Coronary artery (tissue), 2 donors: ENCODE measurements at regions not wholly inside any gene's neighbourhood (a gene's known extent, or its start where the extent isn't known, plus 50 kb on each side); places are given as distances from the start of the nearest gene placed in this dataset.

Experiments used
- DNase-seq: peaks from one replicate; pipeline ENCODE4 v3.0.0-alpha.2; 2017; ENCODE audit warnings: low spot score
- H3K27ac ChIP-seq, 2 donors: fragments of 200-600 bp; sonication (generic); one replicate each; pipeline ENCODE4 v1.5.1; 2016 to 2019
- H3K4me3 ChIP-seq: fragments of 200-600 bp; sonication (generic); 2 replicates; pipeline ENCODE4 v1.5.1; 2016; ENCODE audit warnings: mild to moderate bottlenecking, moderate library complexity
- TF ChIP-seq, protein P1 (sequence below): fragments of 200-600 bp; sonication (generic); IDR thresholded peaks from one replicate; pipeline ENCODE4 v1.5.1; 2019; ENCODE audit warnings: antibody characterized with exemption

DNA sequence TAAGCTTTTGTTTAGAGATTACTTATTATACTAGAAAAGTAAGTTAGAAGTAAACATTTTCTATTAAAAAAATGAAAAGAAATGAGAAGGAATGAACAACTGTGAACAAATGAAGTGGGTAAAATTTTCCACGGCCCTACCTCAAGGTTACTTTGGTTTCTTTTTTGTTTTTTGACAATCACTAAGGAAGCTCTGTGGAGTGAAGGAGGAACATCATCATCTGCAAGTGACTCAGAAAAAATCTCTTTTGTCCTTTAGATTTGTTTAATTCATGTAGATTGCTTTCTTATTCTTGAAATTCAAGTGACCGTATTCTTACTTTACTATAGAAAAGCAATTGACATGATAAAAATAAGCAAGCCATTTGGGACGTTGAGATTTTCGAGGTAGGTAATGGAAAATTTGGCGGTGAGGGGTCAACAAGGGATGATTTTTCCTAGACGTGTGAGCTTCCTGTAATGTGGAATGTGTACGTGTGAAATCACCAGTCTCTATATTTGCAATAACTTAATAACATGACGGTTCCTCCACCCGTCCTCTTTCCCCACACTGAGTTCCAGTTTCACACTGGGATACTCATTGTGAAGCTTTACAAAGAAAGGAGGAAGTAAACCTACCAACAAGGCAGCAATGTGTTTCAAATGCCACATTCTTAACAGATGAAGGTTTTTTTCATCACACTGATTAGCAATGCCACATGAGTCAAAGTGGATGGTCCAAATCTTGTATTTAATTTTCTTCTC, 62.3 kb upstream of the EGLN3 start:
- TF ChIP-seq, protein P1, sequence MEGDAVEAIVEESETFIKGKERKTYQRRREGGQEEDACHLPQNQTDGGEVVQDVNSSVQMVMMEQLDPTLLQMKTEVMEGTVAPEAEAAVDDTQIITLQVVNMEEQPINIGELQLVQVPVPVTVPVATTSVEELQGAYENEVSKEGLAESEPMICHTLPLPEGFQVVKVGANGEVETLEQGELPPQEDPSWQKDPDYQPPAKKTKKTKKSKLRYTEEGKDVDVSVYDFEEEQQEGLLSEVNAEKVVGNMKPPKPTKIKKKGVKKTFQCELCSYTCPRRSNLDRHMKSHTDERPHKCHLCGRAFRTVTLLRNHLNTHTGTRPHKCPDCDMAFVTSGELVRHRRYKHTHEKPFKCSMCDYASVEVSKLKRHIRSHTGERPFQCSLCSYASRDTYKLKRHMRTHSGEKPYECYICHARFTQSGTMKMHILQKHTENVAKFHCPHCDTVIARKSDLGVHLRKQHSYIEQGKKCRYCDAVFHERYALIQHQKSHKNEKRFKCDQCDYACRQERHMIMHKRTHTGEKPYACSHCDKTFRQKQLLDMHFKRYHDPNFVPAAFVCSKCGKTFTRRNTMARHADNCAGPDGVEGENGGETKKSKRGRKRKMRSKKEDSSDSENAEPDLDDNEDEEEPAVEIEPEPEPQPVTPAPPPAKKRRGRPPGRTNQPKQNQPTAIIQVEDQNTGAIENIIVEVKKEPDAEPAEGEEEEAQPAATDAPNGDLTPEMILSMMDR: no peak
- DNase-seq: no peak
- no peak overlapping the region for H3K27ac ChIP-seq
- H3K4me3 ChIP-seq: no peak overlapping the region

DNA sequence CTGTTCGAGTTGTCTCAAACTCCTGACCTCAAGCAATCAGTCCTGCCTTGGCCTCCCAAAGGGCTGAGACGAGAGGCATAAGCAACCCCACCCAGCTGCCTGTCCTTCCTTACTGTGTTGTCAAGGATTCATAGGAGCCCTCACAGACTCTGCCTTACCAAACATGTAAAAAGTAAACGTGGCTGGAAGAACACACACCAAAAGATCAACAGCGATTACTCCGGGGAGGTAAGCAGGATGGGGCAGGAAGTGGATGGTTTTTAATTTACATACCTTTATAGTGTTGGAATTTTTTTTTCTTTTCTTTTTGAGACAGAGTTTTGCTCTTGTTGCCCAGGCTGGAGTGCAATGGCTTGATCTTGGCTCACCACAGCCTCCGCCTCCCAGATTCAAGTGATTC, 61.5 kb upstream of the EGLN3 start:
- TF ChIP-seq, protein P1: no peak
- no peak overlapping the region for H3K4me3 ChIP-seq
- no peak overlapping the region for H3K27ac ChIP-seq
- no peak for DNase-seq

DNA sequence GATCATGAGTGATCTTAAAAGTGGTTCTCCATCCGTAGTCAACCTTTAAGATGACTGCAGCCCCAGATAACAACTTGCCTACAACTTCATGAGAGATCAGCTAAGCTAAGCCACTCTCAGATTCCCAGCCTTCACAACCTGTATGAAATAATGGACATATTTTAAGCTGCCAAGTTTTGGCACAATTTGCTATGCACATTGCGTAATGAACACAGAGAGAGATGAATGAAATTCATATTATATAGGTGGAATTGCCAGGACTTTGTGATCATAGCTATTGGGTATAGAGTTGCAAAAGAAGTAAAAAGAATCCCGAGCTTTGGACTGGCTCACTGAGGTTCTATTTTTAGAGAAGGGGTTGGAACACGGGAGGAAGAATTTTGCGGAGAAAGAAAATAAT, 59.1 kb upstream of the EGLN3 start:
- H3K27ac ChIP-seq: no peak overlapping the region
- no peak for DNase-seq
- TF ChIP-seq, protein P1: no peak
- H3K4me3 ChIP-seq: no peak overlapping the region

DNA sequence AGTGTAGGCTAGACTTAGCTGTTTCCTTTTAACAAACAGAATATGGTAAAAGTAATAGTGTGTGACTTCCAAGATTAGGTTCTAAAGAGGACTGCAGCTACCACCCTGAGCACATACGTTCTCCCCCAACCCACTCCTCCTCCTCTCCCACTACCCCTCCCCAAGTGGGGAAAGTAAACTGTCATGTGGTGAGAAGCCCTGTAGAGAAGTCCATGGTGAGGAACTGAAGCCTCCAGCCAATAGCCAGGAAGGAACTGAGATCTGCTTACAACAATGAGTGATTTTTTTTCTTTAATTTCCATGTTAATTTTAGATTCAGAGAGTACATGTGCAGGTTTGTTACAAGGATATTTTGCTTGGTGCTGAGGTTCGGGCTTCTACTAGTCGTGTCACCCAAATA, 57.0 kb upstream of the EGLN3 start:
- no peak overlapping the region for H3K4me3 ChIP-seq
- DNase-seq: no peak
- H3K27ac ChIP-seq: no peak overlapping the region
- TF ChIP-seq, protein P1: no peak

DNA sequence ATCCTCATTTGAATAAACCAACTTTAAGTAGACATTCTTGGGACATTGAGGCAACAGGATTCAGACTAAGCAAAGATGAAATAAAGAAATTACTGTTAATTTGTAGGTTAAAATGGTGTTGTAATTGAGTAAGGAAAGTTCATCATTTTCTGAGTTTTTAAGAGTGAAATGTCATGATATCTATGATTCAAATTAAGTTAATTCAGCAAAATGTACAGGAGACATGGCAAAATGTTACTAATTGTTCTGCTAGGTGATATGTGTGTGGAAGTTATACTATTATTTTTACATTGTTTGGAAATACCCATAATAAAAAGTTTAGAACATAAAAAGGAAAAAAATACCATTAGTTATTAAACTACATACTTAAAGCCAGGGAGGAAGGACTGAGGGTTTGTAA, 55.0 kb upstream of the EGLN3 start:
- H3K4me3 ChIP-seq: no peak overlapping the region
- no peak overlapping the region for H3K27ac ChIP-seq
- TF ChIP-seq, protein P1: no peak
- DNase-seq: no peak

DNA sequence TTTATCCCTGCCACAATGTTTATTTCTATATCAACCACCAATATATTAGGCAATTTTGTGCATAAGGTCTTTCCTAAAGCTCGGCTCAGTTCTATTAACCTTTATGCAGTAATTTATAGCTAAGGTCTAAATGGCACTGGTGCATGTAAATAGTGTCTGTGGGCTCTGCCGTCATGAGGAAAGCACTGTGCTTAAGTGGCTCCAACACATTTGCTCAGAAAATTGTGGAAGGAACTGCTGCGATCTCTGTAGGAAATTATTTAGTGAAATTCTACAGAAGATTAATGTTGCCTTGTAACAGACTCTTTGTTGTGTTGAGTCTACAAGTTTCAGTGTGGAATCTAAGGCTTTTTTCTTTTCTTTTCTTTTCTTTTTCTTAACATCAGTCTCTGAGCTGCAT, 54.0 kb upstream of the EGLN3 start:
- no peak overlapping the region for H3K4me3 ChIP-seq
- TF ChIP-seq, protein P1: no peak
- H3K27ac ChIP-seq: no peak overlapping the region
- DNase-seq: no peak

DNA sequence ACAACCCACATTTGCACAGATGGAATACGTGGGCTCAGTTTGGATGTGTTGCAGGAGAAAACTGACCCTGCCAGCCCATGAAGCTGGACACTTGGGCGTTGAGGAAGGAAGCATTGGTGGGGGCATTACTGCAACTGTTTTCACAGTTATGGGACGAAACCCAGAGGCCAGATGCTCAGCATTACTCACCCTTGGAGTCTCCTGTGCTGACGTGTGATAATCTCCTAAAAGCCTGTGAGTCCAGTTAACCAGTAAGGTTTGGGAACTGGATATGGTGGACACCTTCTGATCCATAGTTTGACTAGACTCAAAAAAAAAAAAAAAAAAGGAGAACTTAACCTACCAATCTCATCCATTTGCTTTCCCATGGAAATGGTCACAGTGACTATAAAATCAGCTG, 52.8 kb upstream of the EGLN3 start:
- H3K4me3 ChIP-seq: no peak overlapping the region
- H3K27ac ChIP-seq: no peak overlapping the region
- TF ChIP-seq, protein P1: no peak
- DNase-seq: no peak
